ENCODE measurements at regions not wholly inside any gene's neighbourhood (a gene's known extent, or its start where the extent isn't known, plus 50 kb on each side); places are given as distances from the start of the nearest gene placed in this dataset.
"Not testable (repeated sequence)": the region's sequence is repeated elsewhere in the genome, so short reads cannot be mapped to it uniquely, and the experiment has no call there.

DNA sequence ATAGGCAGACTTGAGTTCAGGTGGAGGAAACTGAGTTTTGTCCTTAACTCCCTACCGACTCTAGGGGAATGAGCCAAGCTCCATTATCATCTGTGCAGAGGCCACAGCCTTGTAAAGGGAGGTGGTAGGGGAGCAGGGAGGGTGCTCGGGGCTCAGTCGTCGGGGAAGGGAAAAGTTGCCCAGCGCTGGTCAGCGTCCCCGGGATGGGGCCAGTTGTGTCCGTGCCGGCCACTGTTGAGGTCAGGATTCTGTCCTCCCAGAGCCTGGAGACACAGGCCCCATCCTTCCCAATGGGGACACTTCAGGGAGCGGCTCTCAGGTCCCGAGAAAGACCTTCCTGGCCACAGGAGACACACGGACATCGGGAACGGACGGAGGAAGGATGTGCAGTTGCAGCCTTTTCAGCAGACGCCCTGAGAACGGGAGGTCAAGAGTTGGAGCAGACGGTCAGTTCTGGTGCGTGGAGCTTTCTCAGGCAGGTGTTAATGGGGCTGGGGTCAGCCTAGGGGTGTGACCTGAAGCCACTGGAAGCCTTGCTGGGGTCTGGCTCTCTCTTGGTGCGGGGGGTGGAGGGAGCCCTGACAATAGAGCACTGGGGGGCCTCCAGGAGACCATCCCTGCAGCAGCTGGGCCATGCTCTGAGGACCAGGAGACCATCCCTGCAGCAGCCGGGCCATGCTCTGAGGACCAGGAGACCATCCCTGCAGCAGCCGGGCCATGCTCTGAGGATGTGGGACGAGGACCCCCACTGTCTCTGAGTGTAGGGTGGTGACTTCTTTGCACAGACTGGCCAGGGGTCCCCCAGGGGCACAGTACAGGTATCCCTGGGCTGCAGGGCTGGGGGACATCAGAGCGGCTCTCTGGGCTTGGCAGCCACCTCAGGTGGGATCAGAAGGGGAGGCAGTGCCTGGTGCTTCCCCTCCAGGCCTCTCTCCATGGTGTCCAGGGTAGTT is 394.7 kb downstream of the TMEM121 start:
- DNase-seq (ENCODE audit: low spot score); H3K4me3 ChIP-seq (replicated peaks in 1 of 3; ENCODE audit: insufficient read depth in 1 of 3, low read depth in 2 of 3, low read length in 3 of 3); H3K79me2 ChIP-seq (ENCODE audit: insufficient read depth, low read length); H3K4me1 ChIP-seq (ENCODE audit: insufficient read depth, low read length); intact Hi-C loops (cut with micrococcal nuclease; ENCODE audit: unreplicated experiment); BruUV-seq (replicated peaks); H3K4me2 ChIP-seq (ENCODE audit: low read depth, low read length); CTCF ChIA-PET (ENCODE audit: low intra/inter-chr PET ratio, low total read pairs); POLR2A ChIA-PET; H4K20me1 ChIP-seq (ENCODE audit: insufficient read depth, low read length); H3K27me3 ChIP-seq (ENCODE audit: control insufficient read depth in 1 of 2, insufficient read depth in 2 of 2, low read length in 2 of 2); ATAC-seq; FAIRE-seq; in situ Hi-C loops (cut with HindIII; ENCODE audit: extremely low pct_ligation_motif_present, low pct_unique_long_range_greater_than_20kb); H3K9me3 ChIP-seq (ENCODE audit: low read length); H2AFZ ChIP-seq (ENCODE audit: low read length); H3K27ac ChIP-seq (ENCODE audit: extremely low read length, insufficient read depth, low read length); H3K36me3 ChIP-seq (replicated peaks in 1 of 2; ENCODE audit: control insufficient read depth in 1 of 2, insufficient read depth in 2 of 2, low read length in 2 of 2); H3K9ac ChIP-seq (ENCODE audit: insufficient read depth, low read depth, low read length): not testable (repeated sequence)
- 11% methylated on average over 9 of the region's 24 CpGs for WGBS (ENCODE audit: low lambda C conversion rate)

DNA sequence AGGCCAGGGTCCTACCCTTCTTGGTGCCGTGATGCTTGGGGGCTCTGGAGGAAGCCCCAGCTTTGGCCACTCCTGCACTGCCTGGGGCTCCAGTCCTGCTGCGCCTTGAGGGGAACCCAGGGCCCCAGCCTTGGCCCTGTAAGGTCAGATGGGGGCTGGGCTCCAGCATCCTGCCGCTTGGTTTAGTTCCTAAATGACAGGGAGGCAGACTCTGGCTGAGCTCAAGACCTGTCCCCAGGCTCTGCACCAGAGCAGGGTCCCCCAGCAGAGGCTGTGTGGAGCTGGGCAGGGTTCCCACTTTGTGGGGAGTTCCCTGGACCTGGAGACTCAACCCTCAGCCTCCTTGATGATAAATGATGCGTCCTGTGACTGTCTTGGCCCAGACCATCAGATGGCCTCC is 395.4 kb downstream of the TMEM121 start:
- ATAC-seq; H3K4me3 ChIP-seq (replicated peaks in 1 of 3; ENCODE audit: insufficient read depth in 1 of 3, low read depth in 2 of 3, low read length in 3 of 3); DNase-seq (ENCODE audit: low spot score); H4K20me1 ChIP-seq (ENCODE audit: insufficient read depth, low read length); H3K9me3 ChIP-seq (ENCODE audit: low read length); H3K36me3 ChIP-seq (replicated peaks in 1 of 2; ENCODE audit: control insufficient read depth in 1 of 2, insufficient read depth in 2 of 2, low read length in 2 of 2); H3K27me3 ChIP-seq (ENCODE audit: control insufficient read depth in 1 of 2, insufficient read depth in 2 of 2, low read length in 2 of 2); BruUV-seq (replicated peaks); intact Hi-C loops (cut with micrococcal nuclease; ENCODE audit: unreplicated experiment); in situ Hi-C loops (cut with HindIII; ENCODE audit: extremely low pct_ligation_motif_present, low pct_unique_long_range_greater_than_20kb); H3K4me1 ChIP-seq (ENCODE audit: insufficient read depth, low read length); H3K27ac ChIP-seq (ENCODE audit: extremely low read length, insufficient read depth, low read length); H3K4me2 ChIP-seq (ENCODE audit: low read depth, low read length); H3K79me2 ChIP-seq (ENCODE audit: insufficient read depth, low read length); POLR2A ChIA-PET; H3K9ac ChIP-seq (ENCODE audit: insufficient read depth, low read depth, low read length); CTCF ChIA-PET (ENCODE audit: low intra/inter-chr PET ratio, low total read pairs); H2AFZ ChIP-seq (ENCODE audit: low read length); FAIRE-seq: not testable (repeated sequence)
- WGBS (ENCODE audit: low lambda C conversion rate): 0% methylated on average over 1 of the region's 4 CpGs

GRCh38 chr14:105923520-105924191 is 397.3 kb downstream of the TMEM121 start:
- H3K4me1 ChIP-seq (ENCODE audit: insufficient read depth, low read length); DNase-seq (ENCODE audit: low spot score); H4K20me1 ChIP-seq (ENCODE audit: insufficient read depth, low read length); H3K79me2 ChIP-seq (ENCODE audit: insufficient read depth, low read length); intact Hi-C loops (cut with micrococcal nuclease; ENCODE audit: unreplicated experiment); POLR2A ChIA-PET; ATAC-seq; in situ Hi-C loops (cut with HindIII; ENCODE audit: extremely low pct_ligation_motif_present, low pct_unique_long_range_greater_than_20kb); CTCF ChIA-PET (ENCODE audit: low intra/inter-chr PET ratio, low total read pairs); H3K4me3 ChIP-seq (replicated peaks in 1 of 3; ENCODE audit: insufficient read depth in 1 of 3, low read depth in 2 of 3, low read length in 3 of 3); H3K9ac ChIP-seq (ENCODE audit: insufficient read depth, low read depth, low read length); H3K9me3 ChIP-seq (ENCODE audit: low read length); BruUV-seq (replicated peaks); FAIRE-seq; H3K27me3 ChIP-seq (ENCODE audit: control insufficient read depth in 1 of 2, insufficient read depth in 2 of 2, low read length in 2 of 2); H3K36me3 ChIP-seq (replicated peaks in 1 of 2; ENCODE audit: control insufficient read depth in 1 of 2, insufficient read depth in 2 of 2, low read length in 2 of 2); H3K27ac ChIP-seq (ENCODE audit: extremely low read length, insufficient read depth, low read length); H3K4me2 ChIP-seq (ENCODE audit: low read depth, low read length); H2AFZ ChIP-seq (ENCODE audit: low read length): not testable (repeated sequence)
- WGBS (ENCODE audit: low lambda C conversion rate): 0% methylated on average over 1 of the region's 1 CpG

Measured in HepG2 (cell line).